ENCODE measurements at regions not wholly inside any gene's neighbourhood (a gene's known extent, or its start where the extent isn't known, plus 50 kb on each side); places are given as distances from the start of the nearest gene placed in this dataset.

DNA sequence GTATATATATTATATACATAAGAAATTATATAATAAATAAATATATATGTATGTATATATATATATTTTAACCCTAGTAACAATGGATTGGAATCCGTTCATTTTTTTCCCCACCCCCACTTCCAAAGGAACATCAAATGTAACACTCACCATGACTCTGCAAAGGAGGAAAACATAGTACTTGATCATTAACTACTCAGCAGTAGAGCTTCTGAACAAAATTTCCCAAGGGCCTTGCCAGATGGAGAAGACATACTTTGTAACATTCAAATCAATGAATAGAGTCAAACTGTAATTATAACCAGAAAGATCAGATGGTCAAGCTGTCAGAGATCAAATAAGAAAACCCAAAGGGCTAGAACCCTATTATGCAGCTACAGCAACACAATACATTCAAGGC lies 126.0 kb upstream of the CNTN1 start:
- no peak for TF ChIP-seq CTCF (conservative IDR thresholded peaks at IDR 0.05 in 1 of 2, IDR thresholded peaks at IDR 0.05 in 1 of 2; ENCODE audit: extremely low read depth in 1 of 2, insufficient read depth in 1 of 2, low read depth in 1 of 2, low read length in 2 of 2)
- TF ChIP-seq EZH2 (IDR thresholded peaks at IDR 0.05; ENCODE audit: borderline replicate concordance, low read length) = no peak

All from mammary epithelial cell (primary cell).